Right renal pelvis (tissue), 4 donors: ENCODE measurements at regions not wholly inside any gene's neighbourhood (a gene's known extent, or its start where the extent isn't known, plus 50 kb on each side); places are given as distances from the start of the nearest gene placed in this dataset.

ENCODE experiments used
- DNase-seq, 4 donors: peaks; one replicate each; pipeline ENCODE4 v3.0.0-alpha.2; 2013; ENCODE audit warnings: low read depth in 4 of 4, low spot score in 3 of 4, missing footprints in 1 of 4

- DNase-seq, result no peak
Observed at GRCh38 chr2:226023946-226024345, 624.4 kb downstream of the NYAP2 start.

DNA sequence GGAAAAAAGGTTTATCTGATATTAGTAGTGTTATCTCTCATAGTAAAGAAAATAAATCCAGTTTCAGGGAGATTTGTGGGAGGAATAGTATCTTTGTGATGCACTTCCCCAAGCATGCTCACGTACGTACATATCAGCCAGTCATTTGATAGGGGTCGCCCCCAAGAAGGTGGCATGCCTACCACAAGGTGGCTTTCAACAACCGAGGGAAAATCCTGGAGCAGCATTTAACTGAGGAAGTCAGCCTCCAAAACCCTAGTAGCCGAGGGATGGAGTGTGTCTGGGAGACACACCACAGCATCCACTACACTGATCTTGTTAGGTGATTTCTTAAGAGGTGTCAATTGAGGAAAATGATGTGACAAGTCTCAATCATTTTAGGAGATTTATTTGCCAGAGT lies 623.9 kb downstream of the NYAP2 start:
- no peak for DNase-seq

DNA sequence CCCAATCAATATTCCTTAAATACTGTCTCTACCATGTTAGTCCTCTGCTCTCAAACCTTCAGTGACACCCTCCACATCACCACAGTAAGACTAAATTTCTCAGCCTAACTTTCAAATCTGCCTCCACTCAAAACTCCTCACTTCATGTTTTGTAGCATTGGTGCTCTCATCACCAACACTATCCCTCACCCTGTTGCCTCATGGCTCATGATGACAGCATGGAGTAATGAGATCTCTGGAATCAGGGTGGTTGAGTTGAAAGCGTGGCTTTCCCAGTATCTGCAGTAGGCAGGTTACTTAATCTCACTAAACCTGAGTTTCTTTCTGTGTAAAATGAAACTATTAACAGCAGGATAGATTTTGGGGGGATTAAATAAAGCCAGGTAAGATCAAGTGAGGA lies 621.4 kb downstream of the NYAP2 start:
- DNase-seq, result no peak

DNA sequence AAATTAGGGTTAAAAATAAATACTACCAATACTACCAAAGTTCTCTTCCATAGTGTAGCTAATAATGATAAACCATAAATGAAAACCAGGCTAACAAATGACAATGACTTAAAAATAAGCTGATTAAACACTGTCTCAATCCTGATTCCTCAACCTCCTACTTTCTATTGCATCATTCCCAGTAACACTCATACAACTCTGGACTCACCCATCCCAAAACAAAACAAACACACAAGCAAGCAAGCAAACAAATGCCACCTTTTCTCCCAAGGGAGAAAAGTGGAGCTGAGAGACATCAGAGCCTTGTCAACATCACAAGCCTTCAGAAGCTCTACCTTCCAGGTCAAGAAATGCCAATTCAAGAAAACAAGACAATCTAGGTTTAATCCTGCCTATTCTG lies 620.7 kb downstream of the NYAP2 start:
- no peak for DNase-seq

DNA sequence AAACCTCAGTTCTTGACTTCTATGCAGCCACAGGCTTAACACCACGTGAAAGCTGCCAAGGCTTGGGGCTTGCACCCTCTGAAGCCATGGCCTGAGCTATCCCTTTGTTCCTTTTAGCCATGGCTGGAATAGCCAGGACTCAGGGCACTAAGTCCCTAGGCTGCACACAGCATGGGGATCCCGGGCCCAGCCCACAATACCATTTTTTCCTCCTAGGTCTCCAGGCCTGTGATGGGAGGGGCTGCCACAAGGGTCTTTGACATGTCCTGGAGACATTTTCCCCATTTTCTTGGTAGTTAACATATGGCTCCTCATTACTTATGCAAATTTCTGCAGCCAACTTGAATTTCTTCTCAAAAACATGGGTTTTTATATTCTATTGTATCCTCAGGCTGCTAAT lies 619.1 kb downstream of the NYAP2 start:
- no peak for DNase-seq

DNA sequence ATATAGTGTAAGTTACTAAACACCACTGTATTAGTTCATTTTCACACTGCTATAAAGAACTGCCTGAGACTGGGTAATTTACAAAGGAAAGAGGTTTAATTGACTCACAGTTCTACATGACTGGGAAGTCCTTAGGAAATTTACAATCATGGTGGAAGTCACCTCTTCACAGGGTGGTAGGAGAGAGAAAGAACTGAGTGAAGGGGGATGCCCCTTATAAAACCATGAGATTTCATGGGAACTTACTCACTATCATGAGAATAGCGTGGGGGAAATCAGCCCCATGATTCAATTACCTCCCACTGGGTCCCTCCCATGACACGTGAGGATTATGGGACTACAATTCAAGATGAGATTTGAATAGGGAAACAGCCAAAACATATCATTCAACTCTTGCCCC lies 618.0 kb downstream of the NYAP2 start:
- no peak for DNase-seq

- DNase-seq, result no peak
Observed at GRCh38 chr2:226017107-226017506, 617.6 kb downstream of the NYAP2 start.

GRCh38 chr2:226011716-226012450 lies 612.4 kb downstream of the NYAP2 start:
- no peak for DNase-seq

GRCh38 chr2:226002438-226002837 lies 602.9 kb downstream of the NYAP2 start:
- DNase-seq, result no peak

DNA sequence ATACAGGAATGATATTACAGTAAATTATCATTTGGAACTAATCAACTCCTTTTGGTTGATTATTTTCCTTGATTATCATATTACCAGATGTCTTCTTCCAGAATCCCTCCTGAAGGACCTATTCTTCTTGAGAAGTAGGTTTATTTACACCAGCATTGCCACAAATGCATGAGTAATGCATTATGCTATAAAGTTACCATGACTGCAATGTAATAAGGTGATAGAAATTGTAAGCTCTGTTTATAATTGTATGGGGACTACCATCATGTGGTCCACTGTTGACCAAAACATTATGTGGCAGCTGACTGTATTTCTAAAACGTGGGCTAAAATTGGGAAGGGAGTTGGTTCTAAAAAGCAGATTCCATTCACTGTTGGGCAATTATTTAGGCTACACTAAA lies 602.2 kb downstream of the NYAP2 start:
- DNase-seq, result no peak

DNA sequence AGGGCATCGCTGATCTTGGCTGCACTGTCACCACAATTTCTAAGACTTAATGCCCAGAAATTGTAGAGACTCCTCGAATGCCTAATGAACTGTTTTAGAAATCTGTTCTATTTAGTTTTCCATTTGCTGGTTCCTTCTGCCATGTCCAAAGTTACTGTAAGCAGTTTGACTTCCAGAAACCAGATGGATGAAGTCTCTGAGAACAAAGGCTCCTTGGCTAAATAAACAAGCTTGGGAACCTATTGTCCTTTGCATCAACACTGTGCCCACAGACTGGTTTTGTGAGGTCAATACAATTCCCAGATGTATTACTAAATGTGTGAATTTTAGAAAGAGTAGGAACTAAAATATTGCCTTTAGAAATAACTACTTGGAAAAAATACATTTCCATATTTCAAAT lies 600.2 kb downstream of the NYAP2 start:
- DNase-seq, result no peak

DNA sequence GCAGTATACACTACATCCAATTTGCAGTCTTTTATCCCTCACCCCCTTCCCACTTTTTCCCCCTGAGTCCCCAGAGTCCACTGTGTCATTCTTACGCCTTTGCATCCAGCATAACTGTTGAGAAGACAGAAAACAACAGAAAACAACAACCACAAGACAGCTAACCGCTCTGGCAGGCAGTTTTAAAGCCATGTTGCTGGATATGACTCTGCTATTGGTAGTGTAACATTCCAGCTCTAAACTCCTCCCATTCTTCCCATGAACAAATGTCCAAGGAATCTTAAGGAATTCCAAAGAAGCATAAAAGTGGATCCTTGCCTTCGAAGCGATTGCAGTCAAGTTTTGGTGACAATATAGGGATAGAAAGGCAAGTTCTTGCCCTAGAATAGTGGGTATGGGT lies 599.1 kb downstream of the NYAP2 start:
- DNase-seq, result no peak

DNA sequence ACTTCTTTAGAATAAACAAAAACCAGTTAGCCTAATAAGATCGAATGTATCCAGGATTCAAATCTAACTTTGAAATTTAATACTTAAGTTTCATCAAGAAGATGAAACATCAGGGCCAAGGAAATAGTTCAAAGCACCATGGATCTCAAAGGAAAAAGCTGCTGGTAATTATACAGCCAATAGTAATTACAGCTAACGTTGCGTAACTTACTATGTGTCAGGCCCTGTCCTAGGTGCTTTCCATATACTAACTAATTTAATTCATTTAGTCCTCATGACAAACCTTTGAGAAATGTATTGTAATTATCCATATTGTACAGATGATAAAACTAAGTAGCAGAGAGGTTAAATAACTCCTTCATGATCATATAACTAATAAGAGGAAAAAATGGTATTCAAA lies 598.6 kb downstream of the NYAP2 start:
- DNase-seq, result no peak

- DNase-seq, result no peak
Observed at GRCh38 chr2:225996462-225996828, 596.9 kb downstream of the NYAP2 start.

DNA sequence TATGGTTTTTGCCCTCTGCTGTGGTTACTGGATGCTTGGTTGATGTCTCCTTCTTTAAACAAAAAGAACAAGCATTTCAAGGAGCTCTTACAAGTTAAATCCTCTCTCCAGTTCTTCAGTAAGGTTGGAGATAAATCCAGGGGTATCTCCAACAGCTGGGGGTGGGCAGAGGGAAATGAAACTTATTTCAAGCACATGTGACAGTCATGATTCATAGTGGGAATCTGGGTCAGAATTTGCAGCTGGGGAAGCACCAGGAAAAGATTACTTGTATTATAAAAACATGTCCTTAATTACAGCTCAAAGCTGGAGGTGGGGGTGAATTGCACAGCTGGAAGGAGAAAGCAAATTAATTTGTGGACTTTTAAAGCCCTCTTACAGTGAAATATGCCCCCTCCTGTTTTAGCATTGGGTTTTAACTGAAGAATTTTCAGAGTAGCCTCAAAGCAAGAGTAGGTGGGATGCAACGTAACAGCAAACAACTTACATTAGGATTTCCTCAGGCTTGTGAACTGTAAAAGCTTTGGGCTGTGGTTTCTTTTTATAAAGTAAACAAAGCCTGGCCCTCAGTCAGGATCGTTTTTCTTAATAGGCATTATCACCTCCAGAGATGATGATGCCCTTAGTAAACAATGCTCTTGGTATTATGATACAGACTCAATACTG lies 596.4 kb downstream of the NYAP2 start:
- DNase-seq, result peak in 1 of 4 donors; percentile 1

- DNase-seq, result no peak
Observed at GRCh38 chr2:225994748-225995405, 595.4 kb downstream of the NYAP2 start.

DNA sequence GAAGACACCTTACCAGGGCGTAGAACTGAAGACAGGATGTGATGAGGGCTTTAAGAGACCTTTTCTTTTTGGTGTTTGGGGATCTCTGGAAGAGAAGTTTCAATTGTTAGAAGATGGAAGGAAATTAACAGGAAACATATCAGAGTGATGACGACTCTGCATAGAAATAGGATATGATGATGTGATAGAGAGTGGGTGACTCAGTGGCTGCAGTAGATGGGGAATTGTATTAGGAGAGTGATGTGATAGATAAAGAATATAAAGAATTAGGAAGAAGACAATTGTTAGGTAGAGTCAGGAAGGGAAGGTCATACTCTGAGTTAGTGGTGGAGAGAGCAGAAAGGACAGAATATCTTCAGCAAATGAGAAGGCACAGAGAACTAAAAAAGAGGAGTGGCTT lies 593.9 kb downstream of the NYAP2 start:
- no peak for DNase-seq

DNA sequence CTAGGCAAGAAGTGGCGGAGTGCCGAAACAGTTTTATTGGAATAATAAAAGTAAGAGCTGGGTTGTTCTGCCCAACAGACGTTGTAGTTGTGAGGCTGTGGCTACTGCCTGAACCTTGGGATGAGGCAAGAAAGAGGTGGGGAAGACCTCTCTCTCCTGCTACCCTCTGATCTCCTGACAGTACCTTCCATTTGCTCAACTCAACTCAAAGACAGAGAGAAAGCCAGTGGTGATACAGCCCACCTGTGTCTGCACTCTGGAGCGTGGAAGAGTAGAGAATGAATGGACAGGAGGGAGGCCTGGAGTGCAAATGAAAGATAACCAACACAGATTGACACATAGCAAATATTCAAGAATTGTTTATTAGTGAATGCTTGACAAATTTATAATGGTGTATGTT lies 590.3 kb downstream of the NYAP2 start:
- no peak for DNase-seq

DNA sequence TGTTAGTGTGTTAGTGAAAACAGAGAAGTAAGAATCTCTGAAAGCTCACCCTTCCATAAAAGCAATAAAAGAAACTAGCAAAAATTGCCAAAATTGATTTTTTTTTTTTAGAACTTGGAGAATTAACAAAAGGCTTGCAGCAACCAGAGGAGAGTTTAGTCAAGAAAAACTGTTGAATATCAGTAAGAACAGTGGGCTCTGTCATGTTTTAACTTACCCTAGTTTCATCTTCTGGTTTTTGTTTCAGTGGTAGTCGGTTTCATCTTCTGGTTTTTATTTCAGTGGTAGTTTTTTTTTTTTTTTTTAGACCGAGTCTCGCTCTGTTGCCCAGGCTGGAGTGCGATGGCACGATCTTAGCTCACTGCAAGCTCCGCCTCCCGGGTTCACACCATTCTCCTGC lies 580.9 kb downstream of the NYAP2 start:
- no peak for DNase-seq

- DNase-seq, result no peak
Observed at GRCh38 chr2:225971433-225971832, 571.9 kb downstream of the NYAP2 start.

DNA sequence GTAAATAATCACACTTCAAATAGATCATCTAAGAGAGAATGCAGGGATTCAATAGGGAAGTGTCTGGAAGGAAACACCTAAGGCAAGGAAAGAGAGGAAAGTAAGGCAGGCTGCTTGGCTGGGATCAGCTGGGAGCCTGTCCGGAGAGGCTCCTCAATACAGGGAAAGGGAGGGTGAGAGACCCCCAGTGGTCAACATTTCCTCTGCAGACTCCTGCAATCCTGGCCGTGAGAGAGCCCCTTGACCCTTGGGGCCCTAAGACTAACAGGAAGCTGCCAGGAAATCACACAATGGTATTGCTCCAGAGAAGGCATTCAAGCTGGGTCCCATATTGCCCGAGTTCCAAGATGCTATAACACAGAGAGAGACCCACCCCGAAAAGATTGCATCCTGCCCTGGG lies 549.4 kb downstream of the NYAP2 start:
- no peak for DNase-seq

GRCh38 chr2:225938991-225939390 lies 539.5 kb downstream of the NYAP2 start:
- no peak for DNase-seq
